Activated CD4-positive, alpha-beta T cell treated with anti-CD3 and anti-CD28 coated beads, Interleukin-10, Interleukin-2, amounts not matched to agents 100 ng/mL and 50 ng/mL, durations not matched to agents 16 hours and 8 hours (primary cell): ENCODE measurements at regions not wholly inside any gene's neighbourhood (a gene's known extent, or its start where the extent isn't known, plus 50 kb on each side); places are given as distances from the start of the nearest gene placed in this dataset.

Experiments used
- DNase-seq: peaks from one replicate; pipeline ENCODE4 v3.0.0-alpha.2; 2020

- no peak for DNase-seq
These were observed 278.4 kb upstream of the ZC3H12C start for GRCh38 chr11:109814824-109815223.

- DNase-seq: no peak
These were observed 277.6 kb upstream of the ZC3H12C start for GRCh38 chr11:109815500-109816150.

- DNase-seq: no peak
These were observed 274.9 kb upstream of the ZC3H12C start for GRCh38 chr11:109818290-109818689.

GRCh38 chr11:109819410-109819809, 273.8 kb upstream of the ZC3H12C start:
- DNase-seq: no peak

- DNase-seq: no peak
These were observed 271.7 kb upstream of the ZC3H12C start for GRCh38 chr11:109821511-109821910.

GRCh38 chr11:109822436-109823102, 270.6 kb upstream of the ZC3H12C start:
- no peak for DNase-seq

GRCh38 chr11:109828387-109828786, 264.8 kb upstream of the ZC3H12C start:
- no peak for DNase-seq

- DNase-seq: no peak
These were observed 255.2 kb upstream of the ZC3H12C start for GRCh38 chr11:109838026-109838425.

- DNase-seq: no peak
These were observed 247.8 kb upstream of the ZC3H12C start for GRCh38 chr11:109845437-109845836.

- DNase-seq: no peak
These were observed 245.6 kb upstream of the ZC3H12C start for GRCh38 chr11:109847621-109848020.

GRCh38 chr11:109849051-109849450, 244.1 kb upstream of the ZC3H12C start:
- DNase-seq: no peak

- DNase-seq: no peak
These were observed 243.2 kb upstream of the ZC3H12C start for GRCh38 chr11:109849946-109850345.

GRCh38 chr11:109851780-109852390, 241.3 kb upstream of the ZC3H12C start:
- DNase-seq: no peak

- peak; percentile 42 for DNase-seq
These were observed 239.9 kb upstream of the ZC3H12C start for GRCh38 chr11:109853156-109853776.

- no peak for DNase-seq
These were observed 238.5 kb upstream of the ZC3H12C start for GRCh38 chr11:109854731-109855130.

GRCh38 chr11:109856928-109857327, 236.3 kb upstream of the ZC3H12C start:
- no peak for DNase-seq

- no peak for DNase-seq
These were observed 235.6 kb upstream of the ZC3H12C start for GRCh38 chr11:109857637-109858036.

- no peak for DNase-seq
These were observed 235.0 kb upstream of the ZC3H12C start for GRCh38 chr11:109858152-109858551.

- DNase-seq: no peak
These were observed 234.0 kb upstream of the ZC3H12C start for GRCh38 chr11:109859045-109859724.

GRCh38 chr11:109862835-109863234, 230.4 kb upstream of the ZC3H12C start:
- no peak for DNase-seq

GRCh38 chr11:109864151-109864661, 229.0 kb upstream of the ZC3H12C start:
- DNase-seq: peak; percentile 35

GRCh38 chr11:109864834-109865547, 228.2 kb upstream of the ZC3H12C start:
- DNase-seq: no peak
